CD4-positive, alpha-beta T cell (primary cell): ENCODE measurements at regions not wholly inside any gene's neighbourhood (a gene's known extent, or its start where the extent isn't known, plus 50 kb on each side); places are given as distances from the start of the nearest gene placed in this dataset.
A peak's percentile ranks its signal among the peaks of the same experiment; 100 is the strongest.

Source experiments
- ATAC-seq: fragments of 200-7000 bp; cut with Tn5 transposase; one replicate; pipeline ENCODE4 v1.10.0; 2022; ENCODE audit warnings: mild to moderate bottlenecking; ENCODE audit not compliant: poor library complexity
- CTCF ChIA-PET: fragments of 350-600 bp; sonication (Branson Sonifier 250); formaldehyde crosslinking; loops from one replicate; lab custom pipeline; 2021; ENCODE audit warnings: antibody characterized with exemption, inconsistent platforms; lab: Charles Lee
- POLR2A ChIA-PET: fragments of 350-600 bp; sonication (Branson Sonifier 250); formaldehyde crosslinking; loops from one replicate; lab custom pipeline; 2021; ENCODE audit warnings: antibody characterized with exemption, inconsistent platforms; lab: Charles Lee
- DNase-seq, 14 experiments: peaks; one replicate each; pipeline ENCODE4 v3.0.0-alpha.2; 2013 to 2020; ENCODE audit warnings: mixed read lengths in 2 of 14
- H3K27ac ChIP-seq, 2 donors: one replicate each; pipeline versions ENCODE4 v1.5.1 to v1.7.0; 2013; ENCODE audit warnings: low read length in 2 of 2, low read depth in 1 of 2, mild to moderate bottlenecking in 1 of 2
- H3K27me3 ChIP-seq, 2 experiments: 1 replicate in 1 of 2; 2 replicates in 1 of 2; pipeline versions ENCODE4 v1.6.1 to v1.7.0; 2013; ENCODE audit warnings: low read length in 2 of 2, control low read depth in 1 of 2, mild to moderate bottlenecking in 1 of 2, moderate library complexity in 1 of 2; ENCODE audit not compliant: insufficient read depth in 2 of 2, control insufficient read depth in 1 of 2
- H3K36me3 ChIP-seq: one replicate; pipeline ENCODE4 v1.6.1; 2013; ENCODE audit warnings: low read length, control low read depth; ENCODE audit not compliant: insufficient read depth
- H3K4me1 ChIP-seq: one replicate; pipeline ENCODE4 v1.6.1; 2013; ENCODE audit warnings: low read length, control low read depth; ENCODE audit not compliant: insufficient read depth
- H3K4me3 ChIP-seq: one replicate; pipeline ENCODE4 v1.5.1; 2013; ENCODE audit warnings: mild to moderate bottlenecking, low read length, moderate library complexity
- H3K9me3 ChIP-seq, 2 experiments: 1 replicate in 1 of 2; 2 replicates in 1 of 2; pipeline versions ENCODE4 v1.6.1 to v1.7.0; 2013; ENCODE audit warnings: low read length in 2 of 2, mild to moderate bottlenecking in 2 of 2, control low read depth in 1 of 2, moderate library complexity in 1 of 2; ENCODE audit not compliant: control insufficient read depth in 1 of 2, insufficient read depth in 1 of 2
- H3K27ac Mint-ChIP-seq: one replicate; pipeline ENCODE4 v1.8.0; 2020; ENCODE audit warnings: mixed read lengths
- H3K27me3 Mint-ChIP-seq: one replicate; pipeline ENCODE4 v1.8.0; 2021; ENCODE audit warnings: mixed read lengths
- H3K36me3 Mint-ChIP-seq: one replicate; pipeline ENCODE4 v1.8.0; 2021; ENCODE audit warnings: low read depth, mixed read lengths
- H3K4me1 Mint-ChIP-seq: one replicate; pipeline ENCODE4 v1.8.0; 2021; ENCODE audit warnings: low read depth, mixed read lengths
- H3K4me3 Mint-ChIP-seq: one replicate; pipeline ENCODE4 v1.8.0; 2020; ENCODE audit warnings: mild to moderate bottlenecking, mixed read lengths
- H3K9me3 Mint-ChIP-seq: one replicate; pipeline ENCODE4 v1.8.0; 2020; ENCODE audit warnings: mixed read lengths
- intact Hi-C, 2 experiments: fragments of 100-400 bp; cut with DNase I in 1 of 2; cut with micrococcal nuclease in 1 of 2; formaldehyde crosslinking; loops; one replicate each; pipeline versions ENCODE4 v1.15.1 to v1.9.0; 2023 to 2025; cut with DNase I, micrococcal nuclease
- TF ChIP-seq, protein P1 (sequence below): fragments of 200-600 bp; IDR thresholded peaks from one replicate; pipeline ENCODE4 v1.8.0; 2022; ENCODE audit warnings: antibody characterized with exemption, mild to moderate bottlenecking

DNA sequence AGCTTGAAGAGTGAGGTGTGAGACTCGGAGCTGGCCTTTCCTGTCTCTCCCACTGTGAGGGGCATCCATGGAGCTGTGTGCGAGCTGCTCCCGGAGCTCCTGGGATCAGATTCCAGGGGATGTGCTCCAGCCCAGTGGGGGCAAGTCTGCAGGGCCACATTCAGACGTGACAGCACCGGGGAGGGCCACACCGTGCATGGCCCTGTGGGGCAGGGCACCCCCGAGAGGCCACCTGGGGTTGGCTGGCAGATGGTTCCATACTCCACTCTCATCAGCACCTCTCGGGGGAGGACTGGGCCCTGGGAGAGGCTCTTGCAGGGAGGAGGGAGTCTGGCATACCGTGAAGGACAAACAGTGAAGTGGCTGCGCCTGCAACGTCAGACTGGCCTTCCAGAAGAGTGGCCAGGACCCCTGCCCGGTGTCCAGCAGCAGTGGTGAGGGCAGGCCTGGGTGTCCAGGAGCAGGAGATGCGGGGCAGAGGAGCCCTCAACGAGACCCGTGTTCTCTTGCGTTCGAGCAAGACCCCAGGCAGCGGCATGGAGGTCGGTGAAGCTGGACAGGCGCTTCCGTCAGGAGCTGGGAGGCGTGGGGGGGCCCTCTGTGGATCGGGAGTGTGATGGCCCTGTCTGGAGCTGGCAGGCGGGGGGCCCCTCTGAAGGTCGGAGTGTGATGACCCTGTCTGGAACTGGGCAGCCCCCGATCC, 84.3 kb downstream of the ASB1 start:
- no peak overlapping the region for H3K27ac ChIP-seq
- Mint-ChIP-seq H3K27me3 (no peaks in the 10 kb centered on the region), H3K27ac (no peak overlapping the region), H3K36me3 (no peaks in the 10 kb centered on the region), H3K9me3 (no peaks in the 10 kb centered on the region), H3K4me3 (no peak overlapping the region), H3K4me1 (no peaks in the 10 kb centered on the region)
- no peaks in the 10 kb centered on the region for H3K27me3 ChIP-seq
- intact Hi-C loops: no loop called here
- H3K4me1 ChIP-seq: no peaks in the 10 kb centered on the region
- peaks cover 0 to 4% of the 10 kb centered on the region in 2 experiments for H3K9me3 ChIP-seq
- no peak for ATAC-seq
- TF ChIP-seq, protein P1, sequence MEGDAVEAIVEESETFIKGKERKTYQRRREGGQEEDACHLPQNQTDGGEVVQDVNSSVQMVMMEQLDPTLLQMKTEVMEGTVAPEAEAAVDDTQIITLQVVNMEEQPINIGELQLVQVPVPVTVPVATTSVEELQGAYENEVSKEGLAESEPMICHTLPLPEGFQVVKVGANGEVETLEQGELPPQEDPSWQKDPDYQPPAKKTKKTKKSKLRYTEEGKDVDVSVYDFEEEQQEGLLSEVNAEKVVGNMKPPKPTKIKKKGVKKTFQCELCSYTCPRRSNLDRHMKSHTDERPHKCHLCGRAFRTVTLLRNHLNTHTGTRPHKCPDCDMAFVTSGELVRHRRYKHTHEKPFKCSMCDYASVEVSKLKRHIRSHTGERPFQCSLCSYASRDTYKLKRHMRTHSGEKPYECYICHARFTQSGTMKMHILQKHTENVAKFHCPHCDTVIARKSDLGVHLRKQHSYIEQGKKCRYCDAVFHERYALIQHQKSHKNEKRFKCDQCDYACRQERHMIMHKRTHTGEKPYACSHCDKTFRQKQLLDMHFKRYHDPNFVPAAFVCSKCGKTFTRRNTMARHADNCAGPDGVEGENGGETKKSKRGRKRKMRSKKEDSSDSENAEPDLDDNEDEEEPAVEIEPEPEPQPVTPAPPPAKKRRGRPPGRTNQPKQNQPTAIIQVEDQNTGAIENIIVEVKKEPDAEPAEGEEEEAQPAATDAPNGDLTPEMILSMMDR: no peak
- ChIA-PET CTCF (no interaction called here), POLR2A (no interaction called here)
- peak in 1 of 14 experiments; percentile 28 for DNase-seq
- no peaks in the 10 kb centered on the region for H3K36me3 ChIP-seq
- no peak overlapping the region for H3K4me3 ChIP-seq

DNA sequence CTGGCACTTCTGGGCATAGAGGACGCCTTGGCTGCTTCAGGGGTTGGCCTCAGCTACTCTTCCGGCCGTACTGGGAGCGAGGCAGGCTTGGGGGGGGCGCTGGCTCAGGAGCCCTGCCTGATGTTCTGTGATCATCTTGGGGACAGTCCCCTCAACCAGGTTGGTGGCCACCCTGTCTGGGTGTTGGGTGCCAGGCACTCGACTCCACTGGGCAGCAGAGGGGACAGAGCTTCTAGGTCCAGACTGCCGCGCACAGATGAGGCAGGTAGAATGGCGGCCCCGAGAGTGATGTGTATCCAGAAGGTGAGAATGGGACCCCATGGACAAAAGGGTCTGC, 84.9 kb downstream of the ASB1 start:
- H3K36me3 Mint-ChIP-seq: peaks cover 3% of the 10 kb centered on the region
- ChIA-PET CTCF (no interaction called here), POLR2A (no interaction called here)
- H3K4me3 ChIP-seq: no peak overlapping the region
- no peak overlapping the region for H3K4me3 Mint-ChIP-seq
- ATAC-seq (no peak), DNase-seq (no peak)
- no peak overlapping the region for H3K27ac Mint-ChIP-seq
- no peak overlapping the region for H3K27ac ChIP-seq
- no peaks in the 10 kb centered on the region for H3K4me1 ChIP-seq
- peaks cover 4 to 6% of the 10 kb centered on the region in 2 experiments for H3K9me3 ChIP-seq
- H3K9me3 Mint-ChIP-seq: peaks cover 2% of the 10 kb centered on the region
- H3K27me3 ChIP-seq: no peaks in the 10 kb centered on the region
- intact Hi-C loops: no loop called here
- TF ChIP-seq, protein P1: no peak
- no peaks in the 10 kb centered on the region for H3K36me3 ChIP-seq
- H3K27me3 Mint-ChIP-seq: no peaks in the 10 kb centered on the region
- no peaks in the 10 kb centered on the region for H3K4me1 Mint-ChIP-seq

DNA sequence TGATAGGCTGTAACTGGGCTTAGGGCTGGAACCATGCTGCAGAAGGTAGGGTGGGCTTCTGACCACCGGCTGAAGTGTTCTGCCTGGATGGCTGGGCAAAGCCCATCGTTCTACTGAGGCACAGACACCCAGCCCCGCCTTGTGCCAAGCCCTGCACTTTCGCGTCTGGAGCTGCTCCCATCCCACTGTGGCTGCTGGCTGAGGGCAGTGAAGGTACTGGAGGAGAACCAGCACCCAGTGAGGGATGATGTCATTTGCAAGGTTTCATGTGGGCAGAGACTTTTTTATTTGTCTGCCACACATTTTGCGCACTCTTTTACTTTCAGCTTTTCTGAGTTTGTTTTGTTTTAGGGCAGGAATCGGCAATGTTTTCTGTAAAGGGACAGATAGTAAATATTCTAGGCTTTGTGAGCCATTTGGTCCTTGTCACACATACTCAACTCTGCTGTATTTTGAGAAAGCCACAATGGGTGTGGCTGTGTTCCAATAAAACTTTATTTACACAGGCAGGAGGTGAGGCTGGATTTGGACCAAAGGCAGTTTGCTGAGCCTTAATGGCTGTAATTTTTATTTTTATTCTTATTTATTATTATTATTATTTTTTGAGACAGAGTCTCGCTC, 85.6 kb downstream of the ASB1 start:
- peaks cover 6% of the 10 kb centered on the region for H3K36me3 Mint-ChIP-seq
- H3K27ac Mint-ChIP-seq: no peak overlapping the region
- CTCF ChIA-PET: no interaction called here
- no peaks in the 10 kb centered on the region for H3K27me3 Mint-ChIP-seq
- no peaks in the 10 kb centered on the region for H3K4me1 ChIP-seq
- H3K4me3 Mint-ChIP-seq: no peak overlapping the region
- ATAC-seq (no peak), DNase-seq (no peak)
- peaks cover 10% of the 10 kb centered on the region in 2 experiments for H3K9me3 ChIP-seq
- POLR2A ChIA-PET: no interaction called here
- H3K27me3 ChIP-seq: no peaks in the 10 kb centered on the region
- H3K4me1 Mint-ChIP-seq: no peaks in the 10 kb centered on the region
- intact Hi-C loops: no loop called here
- no peaks in the 10 kb centered on the region for H3K36me3 ChIP-seq
- no peak overlapping the region for H3K4me3 ChIP-seq
- H3K27ac ChIP-seq: no peak overlapping the region
- peaks cover 4% of the 10 kb centered on the region for H3K9me3 Mint-ChIP-seq
- TF ChIP-seq, protein P1: no peak
